Right lobe of liver (tissue), 6 donors: ENCODE measurements at regions not wholly inside any gene's neighbourhood (a gene's known extent, or its start where the extent isn't known, plus 50 kb on each side); places are given as distances from the start of the nearest gene placed in this dataset.

Experiments used
- ATAC-seq, 4 donors: fragments of 200-7000 bp; cut with Tn5 transposase; one replicate each; pipeline ENCODE4 v1.9.1; 2020; ENCODE audit warnings: mild to moderate bottlenecking in 4 of 4, moderate library complexity in 4 of 4
- DNase-seq, 3 donors: peaks; one replicate each; pipeline ENCODE4 v3.0.0-alpha.2; 2020
- H3K27ac ChIP-seq, 3 donors: fragments of 200-600 bp; one replicate each; pipeline ENCODE4 v1.8.0; 2022
- H3K27me3 ChIP-seq, 2 donors: fragments of 200-600 bp; one replicate each; pipeline ENCODE4 v1.8.0; 2022
- H3K36me3 ChIP-seq, 4 donors: fragments of 200-600 bp; sonication (generic) in 1 of 4; one replicate each; pipeline versions ENCODE4 v1.5.1 to v1.8.0; 2017 to 2022; ENCODE audit warnings: control low read depth in 1 of 4
- H3K4me1 ChIP-seq, 4 donors: fragments of 200-600 bp; sonication (generic) in 1 of 4; one replicate each; pipeline versions ENCODE4 v1.5.1 to v1.8.0; 2017 to 2022; ENCODE audit warnings: control low read depth in 1 of 4
- H3K4me3 ChIP-seq, 3 donors: fragments of 200-600 bp; one replicate each; pipeline ENCODE4 v1.8.0; 2022
- H3K9me3 ChIP-seq, 4 donors: fragments of 200-600 bp; sonication (generic) in 1 of 4; one replicate each; pipeline versions ENCODE4 v1.5.1 to v1.8.0; 2017 to 2022; ENCODE audit warnings: control low read depth in 1 of 4
- CTCF ChIP-seq, 4 donors: fragments of 200-600 bp in 3 of 4; fragments of 450-650 bp in 1 of 4; IDR thresholded peaks; one replicate each; pipeline versions ENCODE4 v1.5.1 to v1.8.0; 2016 to 2022; ENCODE audit warnings: antibody characterized with exemption in 4 of 4, mild to moderate bottlenecking in 2 of 4
- POLR2A ChIP-seq: fragments of 450-650 bp; IDR thresholded peaks from one replicate; pipeline ENCODE4 v1.6.1; 2017; ENCODE audit warnings: antibody characterized with exemption, mild to moderate bottlenecking
- WGBS: methylation state at CpG from one replicate; pipeline ENCODE4 v1.1.6; 2018; ENCODE audit warnings: low coverage, low lambda C conversion rate; ENCODE audit not compliant: insufficient coverage; ENCODE audit errors: missing lambda C conversion rate; 5-methylcytosine and 5-hydroxymethylcytosine counted together
- intact Hi-C, 2 donors: fragments of 100-400 bp; cut with DNase I; formaldehyde crosslinking; loops; one replicate each; pipeline versions ENCODE4 v1.11.2 to v1.14.1; 2022
- donor health status: DM: no; HTN: yes; CAD: no.
- donor health status: DM: no; HTN: no; CAD: no.
- donor health status: DM: no; HTN: no; CAD: no.
- donor health status: DM: no; HTN: yes; CAD: no.
- donor health status: DM: no; HTN: yes; CAD: no.

- Histone ChIP-seq H3K27ac (no peak overlapping the region), H3K4me1 (peaks cover 0 to 4% (median 0%) of the 10 kb centered on the region in 4 donors), H3K4me3 (no peak overlapping the region), H3K9me3 (no peaks in the 10 kb centered on the region), H3K27me3 (no peaks in the 10 kb centered on the region), H3K36me3 (no peaks in the 10 kb centered on the region)
- DNase-seq (no peak), ATAC-seq (no peak)
- TF ChIP-seq CTCF (IDR thresholded peaks at IDR 0.05) (no peak), POLR2A (no peak)
- intact Hi-C loops: no loop called here
- WGBS: 95% methylated on average over 2 of the region's 2 CpGs
Measured at GRCh38 chr17:72492494-72492893, 371.7 kb downstream of the SOX9 start.

DNA sequence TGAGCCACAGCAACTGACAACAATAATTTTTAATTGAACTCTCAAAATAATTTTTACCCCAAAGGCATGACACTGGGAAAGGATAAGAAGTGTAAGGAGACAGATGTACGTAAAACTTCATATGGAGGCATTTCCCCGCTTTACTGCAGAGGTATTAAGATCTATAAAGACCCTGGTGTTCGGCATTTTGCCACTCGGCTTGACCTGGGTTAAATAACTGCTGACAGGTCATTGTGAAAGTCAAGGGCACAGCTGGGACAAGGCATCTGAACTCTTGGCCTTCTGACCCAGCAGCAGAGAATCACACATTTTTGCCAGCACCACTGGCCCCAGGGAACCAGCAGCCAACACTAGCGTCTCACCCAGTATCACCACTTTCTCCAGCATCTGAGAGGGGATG, 372.1 kb downstream of the SOX9 start:
- no peak for DNase-seq
- H3K4me1 ChIP-seq: peaks cover 0 to 4% (median 0%) of the 10 kb centered on the region in 4 donors
- intact Hi-C loops: no loop called here
- no peaks in the 10 kb centered on the region for H3K36me3 ChIP-seq
- H3K27me3 ChIP-seq: no peaks in the 10 kb centered on the region
- peak in 1 of 4 donors; percentile 56 for ATAC-seq
- no peaks in the 10 kb centered on the region for H3K9me3 ChIP-seq
- TF ChIP-seq POLR2A (no peak), CTCF (IDR thresholded peaks at IDR 0.05) (no peak)
- WGBS: 37% methylated on average over 5 of the region's 5 CpGs
- no peak overlapping the region for H3K27ac ChIP-seq
- H3K4me3 ChIP-seq: no peak overlapping the region

- WGBS: 63% methylated on average over 2 of the region's 2 CpGs
- no peak for DNase-seq
- no peak overlapping the region for H3K27ac ChIP-seq
Measured at GRCh38 chr17:72494566-72494965, 373.7 kb downstream of the SOX9 start.

DNA sequence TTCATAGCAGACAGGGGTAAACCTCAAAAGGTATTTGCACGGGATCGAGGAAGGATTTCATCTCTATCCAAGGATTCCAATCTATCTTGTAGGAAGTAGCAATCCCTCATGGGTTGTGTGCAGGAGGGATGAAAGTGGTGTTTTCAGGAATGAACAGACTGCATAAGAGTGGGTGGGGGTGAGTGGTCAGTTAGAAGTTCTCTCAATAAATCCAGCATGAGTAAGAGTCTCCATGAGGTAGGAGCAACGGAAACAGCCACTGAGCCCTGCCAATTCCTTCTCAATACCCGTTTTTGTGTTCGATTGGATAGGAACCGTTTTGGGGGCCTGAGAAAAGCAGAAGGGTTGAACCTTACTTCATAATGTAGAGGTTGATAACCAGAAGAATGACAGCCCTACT, 375.6 kb downstream of the SOX9 start:
- H3K4me1 ChIP-seq: peaks cover 0 to 5% (median 0%) of the 10 kb centered on the region in 4 donors
- intact Hi-C loops: no loop called here
- no peak overlapping the region for H3K27ac ChIP-seq
- H3K36me3 ChIP-seq: no peaks in the 10 kb centered on the region
- no peak overlapping the region for H3K4me3 ChIP-seq
- 76% methylated on average over 6 of the region's 6 CpGs for WGBS
- ATAC-seq: no peak
- no peaks in the 10 kb centered on the region for H3K27me3 ChIP-seq
- no peaks in the 10 kb centered on the region for H3K9me3 ChIP-seq
- TF ChIP-seq POLR2A (no peak), CTCF (IDR thresholded peaks at IDR 0.05) (no peak)
- DNase-seq: no peak

More at GRCh38 chr17:72494566-72494965, 373.7 kb downstream of the SOX9 start:
- no peaks in the 10 kb centered on the region for H3K27me3 ChIP-seq
- ATAC-seq: no peak
- no peaks in the 10 kb centered on the region for H3K36me3 ChIP-seq
- no peaks in the 10 kb centered on the region for H3K9me3 ChIP-seq
- intact Hi-C loops: no loop called here
- H3K4me3 ChIP-seq: no peak overlapping the region
- TF ChIP-seq POLR2A (no peak), CTCF (IDR thresholded peaks at IDR 0.05) (no peak)
- H3K4me1 ChIP-seq: peaks cover 0 to 4% (median 0%) of the 10 kb centered on the region in 4 donors

GRCh38 chr17:72497915-72498314, 377.1 kb downstream of the SOX9 start:
- DNase-seq (no peak), ATAC-seq (no peak)
- intact Hi-C loops: no loop called here
- no peaks in the 10 kb centered on the region for H3K36me3 ChIP-seq
- H3K4me1 ChIP-seq: peaks cover 0 to 19% (median 0%) of the 10 kb centered on the region in 4 donors
- no peaks in the 10 kb centered on the region for H3K9me3 ChIP-seq
- no peak overlapping the region for H3K4me3 ChIP-seq
- TF ChIP-seq POLR2A: no peak
- no peak for TF ChIP-seq CTCF (IDR thresholded peaks at IDR 0.05)
- H3K27me3 ChIP-seq: peaks cover 0 to 2% of the 10 kb centered on the region in 2 donors
- H3K27ac ChIP-seq: no peak overlapping the region
- WGBS: 85% methylated on average over 2 of the region's 3 CpGs
